ENCODE measurements at regions not wholly inside any gene's neighbourhood (a gene's known extent, or its start where the extent isn't known, plus 50 kb on each side); places are given as distances from the start of the nearest gene placed in this dataset.

DNA sequence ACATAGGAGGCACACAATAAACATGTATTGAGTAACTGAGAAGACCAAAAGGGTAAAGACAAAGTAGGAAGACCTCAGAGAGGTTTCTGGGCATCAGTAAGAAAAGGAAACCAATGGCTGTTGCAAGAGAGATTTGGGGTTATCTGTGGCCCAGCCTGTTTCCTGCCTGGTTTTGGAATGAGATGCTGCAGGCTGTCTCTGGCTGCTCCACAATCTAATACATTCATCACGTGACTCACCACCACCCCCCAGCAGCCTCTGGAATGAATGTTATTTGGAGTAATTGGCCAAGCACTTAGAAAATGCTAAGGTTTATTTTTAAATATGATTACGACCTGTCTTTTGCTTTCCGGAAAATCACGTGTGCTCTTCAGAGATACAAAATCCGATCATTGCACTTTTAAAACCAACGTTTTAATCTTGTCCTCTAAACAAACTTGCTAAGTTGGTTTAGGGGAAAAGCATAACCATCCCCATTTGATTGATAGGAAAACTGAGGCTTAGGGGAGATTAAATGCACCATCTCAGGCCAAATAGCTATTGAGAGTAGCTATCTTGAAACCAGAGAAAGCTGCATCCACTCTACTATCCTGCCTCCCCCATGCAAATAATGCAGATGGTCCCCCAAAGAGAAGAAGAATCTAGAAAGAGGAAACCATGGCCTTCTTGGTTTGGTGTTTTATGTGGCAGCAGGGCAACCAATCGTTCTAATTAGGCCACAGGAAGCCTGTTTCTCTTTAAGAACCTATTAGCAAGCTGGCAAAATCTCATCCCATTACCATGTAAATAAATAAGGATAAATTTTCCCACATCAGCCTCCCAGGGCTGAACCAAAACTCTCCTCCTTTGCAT lies 151.8 kb upstream of the ADRA1B start:
- ATAC-seq (ENCODE audit: insufficient read depth, low FRiP score) (no peak), DNase-seq (peak in 2 of 3 donors; percentile 39 to 59)
- peaks cover 2 to 14% (median 12%) of the 10 kb centered on the region in 5 donors for H3K4me1 ChIP-seq (ENCODE audit: control insufficient read depth in 5 of 5, insufficient read depth in 5 of 5, low read length in 5 of 5)
- H3K27me3 ChIP-seq (ENCODE audit: control insufficient read depth in 3 of 3, insufficient read depth in 3 of 3, low read length in 2 of 3) = no peaks in the 10 kb centered on the region
- H3K4me3 ChIP-seq = no peak overlapping the region
- 22 to 27% methylated on average over 7 of the region's 7 CpGs for WGBS, 2 donors
- no peaks in the 10 kb centered on the region for H3K36me3 ChIP-seq (ENCODE audit: control insufficient read depth in 4 of 4, insufficient read depth in 4 of 4, low read length in 4 of 4)
- TF ChIP-seq, protein P1, sequence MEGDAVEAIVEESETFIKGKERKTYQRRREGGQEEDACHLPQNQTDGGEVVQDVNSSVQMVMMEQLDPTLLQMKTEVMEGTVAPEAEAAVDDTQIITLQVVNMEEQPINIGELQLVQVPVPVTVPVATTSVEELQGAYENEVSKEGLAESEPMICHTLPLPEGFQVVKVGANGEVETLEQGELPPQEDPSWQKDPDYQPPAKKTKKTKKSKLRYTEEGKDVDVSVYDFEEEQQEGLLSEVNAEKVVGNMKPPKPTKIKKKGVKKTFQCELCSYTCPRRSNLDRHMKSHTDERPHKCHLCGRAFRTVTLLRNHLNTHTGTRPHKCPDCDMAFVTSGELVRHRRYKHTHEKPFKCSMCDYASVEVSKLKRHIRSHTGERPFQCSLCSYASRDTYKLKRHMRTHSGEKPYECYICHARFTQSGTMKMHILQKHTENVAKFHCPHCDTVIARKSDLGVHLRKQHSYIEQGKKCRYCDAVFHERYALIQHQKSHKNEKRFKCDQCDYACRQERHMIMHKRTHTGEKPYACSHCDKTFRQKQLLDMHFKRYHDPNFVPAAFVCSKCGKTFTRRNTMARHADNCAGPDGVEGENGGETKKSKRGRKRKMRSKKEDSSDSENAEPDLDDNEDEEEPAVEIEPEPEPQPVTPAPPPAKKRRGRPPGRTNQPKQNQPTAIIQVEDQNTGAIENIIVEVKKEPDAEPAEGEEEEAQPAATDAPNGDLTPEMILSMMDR (IDR thresholded peaks at IDR 0.05; ENCODE audit: control extremely low read depth, extremely low read depth) = no peak
- H3K9ac ChIP-seq (ENCODE audit: insufficient read depth in 1 of 2, low read length in 2 of 2) = no peak overlapping the region
- H3K27ac ChIP-seq (ENCODE audit: low read depth in 1 of 2, low read length in 1 of 2) = no peak overlapping the region
- H3K9me3 ChIP-seq (ENCODE audit: control insufficient read depth in 4 of 4, insufficient read depth in 3 of 4, low read length in 3 of 4) = no peaks in the 10 kb centered on the region

DNA sequence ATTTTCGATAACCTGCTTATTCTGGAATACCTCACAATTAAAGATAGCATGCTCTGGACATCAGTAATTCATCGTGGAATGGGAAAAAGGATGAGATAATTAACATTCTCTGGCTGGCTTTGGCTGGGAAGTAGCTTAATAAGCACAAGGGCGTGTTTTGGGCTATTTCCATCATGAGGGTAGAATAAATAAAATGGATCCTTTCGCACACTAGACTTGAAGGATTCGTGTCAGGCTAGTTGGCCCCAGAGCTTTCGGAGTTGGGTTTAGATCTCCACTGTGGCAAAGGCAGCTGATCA lies 151.2 kb upstream of the ADRA1B start:
- WGBS, 2 donors = 65 to 82% methylated on average over 6 of the region's 6 CpGs
- no peak for DNase-seq
- no peak overlapping the region for H3K9ac ChIP-seq (ENCODE audit: insufficient read depth in 1 of 2, low read length in 2 of 2)
- TF ChIP-seq, protein P1 (IDR thresholded peaks at IDR 0.05; ENCODE audit: control extremely low read depth, extremely low read depth) = no peak
- peaks cover 2 to 14% (median 12%) of the 10 kb centered on the region in 5 donors for H3K4me1 ChIP-seq (ENCODE audit: control insufficient read depth in 5 of 5, insufficient read depth in 5 of 5, low read length in 5 of 5)
- no peaks in the 10 kb centered on the region for H3K9me3 ChIP-seq (ENCODE audit: control insufficient read depth in 4 of 4, insufficient read depth in 3 of 4, low read length in 3 of 4)
- no peak for ATAC-seq (ENCODE audit: insufficient read depth, low FRiP score)
- H3K36me3 ChIP-seq (ENCODE audit: control insufficient read depth in 4 of 4, insufficient read depth in 4 of 4, low read length in 4 of 4) = no peaks in the 10 kb centered on the region
- H3K4me3 ChIP-seq = no peak overlapping the region
- H3K27ac ChIP-seq (ENCODE audit: low read depth in 1 of 2, low read length in 1 of 2) = peak overlapping the region in 1 of 2 donors; percentile 20
- no peaks in the 10 kb centered on the region for H3K27me3 ChIP-seq (ENCODE audit: control insufficient read depth in 3 of 3, insufficient read depth in 3 of 3, low read length in 2 of 3)

DNA sequence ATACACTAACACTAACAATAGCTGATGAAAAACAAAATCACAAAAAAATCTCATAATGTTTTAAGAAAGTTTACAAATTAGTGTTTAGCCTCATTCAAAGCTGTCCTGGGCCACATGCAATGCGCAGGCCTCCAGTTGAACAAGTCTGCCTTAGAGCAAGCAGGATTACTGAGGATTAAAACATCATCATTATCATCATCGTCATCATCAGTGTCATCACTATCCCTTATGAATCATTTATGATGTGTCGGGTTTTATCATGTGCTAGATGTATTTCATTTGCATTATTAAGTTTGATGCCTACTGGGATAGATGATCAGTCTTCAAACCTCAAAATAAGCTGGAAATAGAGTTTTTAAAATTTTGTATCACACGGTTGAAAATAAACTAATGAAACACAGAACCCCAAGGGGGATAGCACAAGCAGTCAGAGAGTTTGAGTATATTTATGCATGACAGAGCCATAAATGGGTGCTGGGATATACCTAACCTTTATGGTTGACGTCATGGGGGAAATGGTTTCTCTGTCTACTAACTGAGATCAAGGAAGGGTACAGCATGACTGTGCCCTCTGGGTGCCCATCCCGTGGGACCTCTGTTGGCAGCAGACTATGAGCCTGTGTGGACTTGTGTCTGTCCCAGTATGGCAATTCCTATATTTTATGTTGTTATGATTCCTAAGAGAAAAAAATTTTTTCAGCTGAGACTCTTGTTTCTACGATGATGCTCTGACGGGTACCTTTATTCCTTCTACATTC lies 150.3 kb upstream of the ADRA1B start:
- DNase-seq (peak in 1 of 3 donors; percentile 16), ATAC-seq (ENCODE audit: insufficient read depth, low FRiP score) (no peak)
- H3K9ac ChIP-seq (ENCODE audit: insufficient read depth in 1 of 2, low read length in 2 of 2) = no peak overlapping the region
- H3K9me3 ChIP-seq (ENCODE audit: control insufficient read depth in 4 of 4, insufficient read depth in 3 of 4, low read length in 3 of 4) = no peaks in the 10 kb centered on the region
- no peak overlapping the region for H3K27ac ChIP-seq (ENCODE audit: low read depth in 1 of 2, low read length in 1 of 2)
- H3K27me3 ChIP-seq (ENCODE audit: control insufficient read depth in 3 of 3, insufficient read depth in 3 of 3, low read length in 2 of 3) = no peaks in the 10 kb centered on the region
- 79 to 84% methylated on average over 8 of the region's 8 CpGs for WGBS, 2 donors
- no peak overlapping the region for H3K4me3 ChIP-seq
- peaks cover 2 to 14% (median 12%) of the 10 kb centered on the region in 5 donors for H3K4me1 ChIP-seq (ENCODE audit: control insufficient read depth in 5 of 5, insufficient read depth in 5 of 5, low read length in 5 of 5)
- TF ChIP-seq, protein P1 (IDR thresholded peaks at IDR 0.05; ENCODE audit: control extremely low read depth, extremely low read depth) = no peak
- no peaks in the 10 kb centered on the region for H3K36me3 ChIP-seq (ENCODE audit: control insufficient read depth in 4 of 4, insufficient read depth in 4 of 4, low read length in 4 of 4)
